Fibroblast of skin of back (primary cell): ENCODE measurements at regions not wholly inside any gene's neighbourhood (a gene's known extent, or its start where the extent isn't known, plus 50 kb on each side); places are given as distances from the start of the nearest gene placed in this dataset.

Experiments used
- DNase-seq: peaks from one replicate; pipeline ENCODE4 v3.0.0-alpha.2; 2013

DNA sequence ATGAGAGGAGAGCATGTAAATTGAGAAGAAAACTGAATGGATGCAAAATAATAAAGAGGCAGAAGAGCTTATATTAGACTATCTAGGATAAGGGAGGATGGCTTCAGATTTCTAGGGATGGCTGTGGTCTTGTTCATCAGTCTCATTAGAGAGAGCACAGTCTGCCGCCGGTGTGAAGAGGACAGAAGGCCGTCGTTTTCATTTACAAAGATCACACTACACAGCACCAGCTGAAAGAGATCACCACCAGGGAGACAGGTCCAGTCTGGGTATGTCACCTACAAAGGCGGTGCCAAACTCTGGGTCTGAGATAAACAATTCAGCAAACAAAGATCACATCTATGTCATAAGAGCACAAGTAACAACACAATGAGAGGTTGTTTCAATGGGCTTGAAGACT lies 1222.3 kb upstream of the SLC10A2 start:
- DNase-seq = no peak

DNA sequence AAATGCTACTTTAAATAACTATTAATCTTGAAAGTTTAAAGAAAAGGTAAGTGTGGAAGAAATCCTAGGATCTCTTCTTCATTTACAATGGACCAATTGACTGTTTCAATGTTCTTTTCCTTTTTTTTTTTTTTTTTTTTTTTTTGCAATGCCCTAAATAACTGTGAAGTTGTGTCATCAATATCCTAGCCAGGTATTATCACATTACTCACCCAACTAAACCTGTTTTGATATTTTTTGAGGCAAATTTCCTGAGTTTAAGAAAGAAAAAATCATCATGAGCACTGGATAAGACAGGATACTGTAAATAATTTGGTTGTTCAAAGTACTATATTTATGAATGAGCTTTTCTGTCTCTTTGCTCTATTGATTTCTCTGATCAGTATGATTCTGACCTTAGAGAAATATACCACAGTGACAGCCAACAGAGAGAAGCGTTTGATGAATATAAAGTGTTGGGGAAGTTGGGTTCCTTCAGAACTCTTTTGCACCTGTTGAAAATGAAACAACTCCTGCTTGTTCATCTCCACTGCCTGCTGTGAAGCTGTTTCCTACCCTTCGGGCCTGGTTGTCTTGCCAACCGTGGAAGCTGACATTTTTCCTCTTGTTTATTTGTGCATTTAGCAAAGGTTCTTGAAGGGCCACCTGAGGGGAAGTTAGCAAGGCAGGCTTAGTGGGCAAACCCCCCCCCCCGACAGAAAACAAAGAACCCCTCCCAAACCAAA lies 1220.5 kb upstream of the SLC10A2 start:
- no peak for DNase-seq

- no peak for DNase-seq
Measured at GRCh38 chr13:104281910-104282309, 1215.7 kb upstream of the SLC10A2 start.

GRCh38 chr13:104270731-104271130 lies 1204.5 kb upstream of the SLC10A2 start:
- DNase-seq = no peak

DNA sequence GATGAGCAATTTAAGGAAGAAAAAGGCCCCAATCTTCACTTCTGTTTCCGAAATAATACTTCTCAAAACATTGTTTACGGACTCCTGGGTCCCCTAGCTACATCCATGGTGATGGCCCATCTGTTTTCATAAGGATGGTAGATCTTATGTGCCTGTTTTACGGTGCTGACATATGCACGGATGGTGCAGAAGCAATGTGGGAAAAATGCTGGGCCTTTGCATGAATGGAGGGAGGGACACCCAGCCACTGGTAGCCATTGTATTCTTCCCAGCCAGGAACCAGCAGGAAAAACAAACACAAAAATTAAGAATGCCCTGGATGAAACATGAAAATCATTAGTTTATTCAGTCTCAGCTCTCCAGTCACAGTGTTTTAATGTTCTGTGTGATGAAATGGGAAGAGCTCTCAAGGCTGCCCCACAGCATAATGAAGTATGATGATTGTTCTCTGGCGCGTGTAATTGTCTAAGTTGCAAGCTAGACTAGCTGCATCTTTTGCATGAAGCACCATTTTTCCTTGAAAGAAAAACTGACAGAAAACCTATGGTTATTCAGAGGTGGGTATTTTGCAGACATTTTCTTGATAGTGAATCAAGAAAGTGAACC lies 1201.1 kb upstream of the SLC10A2 start:
- no peak for DNase-seq

- no peak for DNase-seq
Measured at GRCh38 chr13:104256701-104257100, 1190.5 kb upstream of the SLC10A2 start.

DNA sequence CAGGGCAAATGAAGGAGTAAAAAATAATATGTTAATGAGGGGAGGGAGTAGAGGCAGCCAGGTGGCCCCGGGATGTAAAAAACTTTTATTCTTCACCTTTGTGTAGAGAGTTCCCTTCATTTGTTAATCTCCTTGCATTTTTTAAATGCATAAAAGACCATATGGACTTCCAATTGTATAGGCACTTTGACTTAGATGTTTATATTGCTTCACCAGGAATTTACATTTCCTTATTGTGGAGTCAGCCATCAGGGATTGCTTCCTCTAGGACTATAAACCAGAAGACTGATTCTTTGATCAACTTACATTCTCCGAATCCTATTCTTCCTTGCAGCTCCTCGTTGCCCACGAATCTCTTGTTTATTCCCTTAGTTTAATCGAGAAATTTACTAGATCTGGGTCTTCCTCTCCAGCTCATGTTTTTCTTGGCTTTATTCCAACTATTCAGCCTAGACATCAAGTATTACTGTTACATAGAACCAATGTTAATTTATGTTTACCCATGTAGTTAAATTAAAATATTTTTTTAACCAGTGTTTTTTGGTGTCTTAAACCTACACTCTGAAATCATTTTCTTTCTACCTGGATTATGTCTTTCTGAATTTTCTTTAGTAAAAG lies 1187.0 kb upstream of the SLC10A2 start:
- peak; percentile 6 for DNase-seq

DNA sequence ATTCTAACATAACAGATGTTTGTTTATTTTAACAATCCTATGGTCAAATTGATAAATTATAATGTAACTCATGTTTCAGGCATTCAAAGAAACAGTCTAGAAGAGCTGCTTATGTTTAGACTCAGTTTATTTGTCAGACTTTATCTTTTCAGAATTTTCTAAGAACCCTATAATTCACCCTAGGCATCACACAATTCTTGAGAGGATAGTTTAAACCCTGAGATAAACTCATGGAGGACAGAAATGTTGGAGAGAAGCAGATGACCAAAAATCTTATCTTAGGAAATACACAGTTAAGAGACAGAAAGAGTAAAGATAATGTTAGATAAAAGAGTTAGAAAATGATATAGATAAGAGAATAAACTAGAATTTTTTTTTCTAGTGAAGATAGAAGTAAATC lies 1185.7 kb upstream of the SLC10A2 start:
- no peak for DNase-seq

- no peak for DNase-seq
Measured at GRCh38 chr13:104246955-104247354, 1180.7 kb upstream of the SLC10A2 start.

GRCh38 chr13:104206450-104207044 lies 1140.3 kb upstream of the SLC10A2 start:
- no peak for DNase-seq

DNA sequence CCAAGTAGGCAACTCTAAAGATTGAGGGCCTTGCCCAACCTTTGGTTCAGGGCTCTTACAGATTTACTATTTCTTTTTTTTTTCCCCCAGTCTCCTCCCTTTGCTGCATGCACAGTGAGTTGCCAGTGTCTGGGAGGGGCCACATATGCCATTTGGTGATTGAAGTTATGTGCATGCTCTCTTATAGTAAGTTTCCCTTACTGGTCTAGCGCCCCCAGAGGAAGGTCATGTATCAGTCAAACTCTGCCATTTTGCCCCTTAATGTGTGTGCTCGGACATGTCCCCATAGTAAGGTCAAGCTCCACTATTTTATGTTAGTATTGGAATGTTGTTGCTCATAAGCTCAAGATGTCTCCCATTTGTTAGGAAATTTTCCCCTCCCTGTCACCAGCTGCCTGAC lies 1138.0 kb upstream of the SLC10A2 start:
- no peak for DNase-seq

GRCh38 chr13:104198801-104199200 lies 1132.6 kb upstream of the SLC10A2 start:
- DNase-seq = no peak

GRCh38 chr13:104196611-104197010 lies 1130.4 kb upstream of the SLC10A2 start:
- no peak for DNase-seq

GRCh38 chr13:104181526-104182231 lies 1115.5 kb upstream of the SLC10A2 start:
- no peak for DNase-seq

GRCh38 chr13:104170980-104171555 lies 1104.9 kb upstream of the SLC10A2 start:
- no peak for DNase-seq

DNA sequence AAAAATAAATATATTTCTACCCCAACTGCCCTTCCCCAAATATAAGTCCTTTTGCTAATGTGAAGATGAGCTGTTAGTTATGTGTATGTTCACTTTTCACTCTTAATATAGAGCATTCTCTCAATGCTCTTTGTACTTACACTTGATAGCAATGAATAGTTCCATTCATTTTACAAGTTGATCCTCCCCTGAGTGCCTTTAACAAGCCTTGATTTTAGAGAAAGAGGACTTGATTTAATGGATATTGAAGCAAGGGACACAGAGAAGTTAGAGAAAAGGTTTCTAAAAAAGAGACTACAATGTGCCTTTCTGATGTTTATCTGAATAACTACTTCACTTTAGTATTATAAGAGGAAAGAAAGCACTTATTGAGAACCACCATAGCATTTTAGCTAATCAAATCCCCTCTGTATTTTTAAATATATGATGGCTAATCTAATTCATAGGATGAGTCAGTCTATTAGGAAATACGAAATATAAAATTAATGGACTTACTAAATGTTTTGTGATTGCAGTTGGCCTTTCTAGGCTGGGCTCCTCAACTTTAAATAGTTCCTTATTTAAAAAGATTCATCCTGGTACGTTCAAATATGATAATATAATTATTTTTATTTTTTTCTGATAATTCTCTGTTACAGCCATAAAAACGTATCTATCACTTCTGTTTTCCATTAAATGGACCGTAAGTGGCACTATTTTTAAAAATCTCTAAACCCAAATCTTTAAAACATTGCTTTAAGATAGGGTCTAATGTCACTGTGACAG lies 1097.8 kb upstream of the SLC10A2 start:
- DNase-seq = no peak

GRCh38 chr13:104160536-104160935 lies 1094.3 kb upstream of the SLC10A2 start:
- DNase-seq = no peak

DNA sequence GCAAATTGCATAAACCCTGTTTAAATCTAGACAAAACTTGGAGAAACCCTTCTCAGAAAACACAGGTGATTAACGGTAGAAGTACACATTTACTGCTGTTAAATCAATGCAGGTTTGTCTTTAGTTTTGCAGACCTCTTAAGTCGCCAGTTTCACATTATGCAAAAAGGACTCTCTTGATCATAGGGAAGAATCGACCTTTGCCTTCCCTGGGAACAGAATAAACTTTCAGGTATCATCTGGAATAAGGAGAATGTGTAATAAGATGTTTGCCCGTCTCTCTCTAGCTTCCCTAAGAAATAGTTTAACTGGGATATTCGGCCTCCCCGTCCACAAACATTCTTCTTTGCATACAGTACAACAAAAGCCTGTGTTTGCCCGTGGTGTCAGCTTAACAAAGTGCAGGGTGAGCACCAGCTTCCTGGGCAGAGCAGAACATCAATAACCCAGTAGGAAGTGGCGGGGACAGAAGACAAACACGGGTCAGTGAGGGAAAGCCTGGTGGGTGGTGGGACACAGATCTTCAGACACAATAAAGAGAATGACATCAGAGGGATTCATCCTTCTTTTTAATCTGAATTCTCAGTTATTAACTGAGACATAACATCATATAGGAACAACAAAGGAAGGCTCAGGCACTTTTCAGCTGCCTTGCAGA lies 1077.7 kb upstream of the SLC10A2 start:
- DNase-seq = no peak

DNA sequence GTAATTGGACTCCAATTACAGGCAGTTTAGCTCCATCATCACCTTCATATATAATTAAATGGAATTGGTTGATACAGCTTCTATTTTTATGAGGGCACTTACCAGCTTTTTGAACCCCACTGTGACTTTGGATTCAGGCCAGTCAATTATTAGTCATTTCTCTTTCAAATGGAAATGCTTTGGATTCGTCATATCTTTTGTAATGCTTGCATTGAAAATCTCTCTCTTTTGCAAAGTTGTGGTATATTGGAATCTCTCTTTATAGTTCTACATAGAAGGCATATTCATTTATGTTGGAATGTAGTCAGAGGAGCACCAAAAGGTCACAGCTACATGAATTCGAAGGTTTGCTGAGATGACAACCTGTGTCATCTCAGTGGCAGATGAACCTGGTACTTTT lies 1074.3 kb upstream of the SLC10A2 start:
- peak; percentile 50 for DNase-seq

DNA sequence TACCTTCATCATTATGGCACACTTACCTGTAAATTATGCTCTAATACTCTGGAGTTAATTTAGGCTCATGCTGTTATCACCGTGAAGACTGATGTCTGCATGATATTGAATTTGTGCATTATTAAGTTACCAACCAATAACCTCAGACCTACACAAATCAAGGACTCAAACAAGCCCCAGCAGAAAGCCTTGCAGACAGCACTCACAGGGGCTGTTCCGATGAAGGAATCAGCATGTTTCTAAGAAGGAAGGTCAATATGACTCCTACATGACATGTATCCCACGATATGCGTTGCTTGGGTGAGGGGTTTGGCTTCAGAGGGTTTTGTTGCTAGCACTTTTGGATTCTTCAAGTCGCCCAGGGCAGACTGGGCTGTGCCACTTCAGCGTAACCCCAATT lies 1071.2 kb upstream of the SLC10A2 start:
- DNase-seq = no peak

GRCh38 chr13:104132849-104133248 lies 1066.6 kb upstream of the SLC10A2 start:
- DNase-seq = no peak
